ENCODE measurements at regions not wholly inside any gene's neighbourhood (a gene's known extent, or its start where the extent isn't known, plus 50 kb on each side); places are given as distances from the start of the nearest gene placed in this dataset.

- ATAC-seq = no peak
- H3K27ac ChIP-seq = no peak overlapping the region
- peaks cover 5% of the 10 kb centered on the region for H3K27me3 ChIP-seq
- TF ChIP-seq, protein P1, sequence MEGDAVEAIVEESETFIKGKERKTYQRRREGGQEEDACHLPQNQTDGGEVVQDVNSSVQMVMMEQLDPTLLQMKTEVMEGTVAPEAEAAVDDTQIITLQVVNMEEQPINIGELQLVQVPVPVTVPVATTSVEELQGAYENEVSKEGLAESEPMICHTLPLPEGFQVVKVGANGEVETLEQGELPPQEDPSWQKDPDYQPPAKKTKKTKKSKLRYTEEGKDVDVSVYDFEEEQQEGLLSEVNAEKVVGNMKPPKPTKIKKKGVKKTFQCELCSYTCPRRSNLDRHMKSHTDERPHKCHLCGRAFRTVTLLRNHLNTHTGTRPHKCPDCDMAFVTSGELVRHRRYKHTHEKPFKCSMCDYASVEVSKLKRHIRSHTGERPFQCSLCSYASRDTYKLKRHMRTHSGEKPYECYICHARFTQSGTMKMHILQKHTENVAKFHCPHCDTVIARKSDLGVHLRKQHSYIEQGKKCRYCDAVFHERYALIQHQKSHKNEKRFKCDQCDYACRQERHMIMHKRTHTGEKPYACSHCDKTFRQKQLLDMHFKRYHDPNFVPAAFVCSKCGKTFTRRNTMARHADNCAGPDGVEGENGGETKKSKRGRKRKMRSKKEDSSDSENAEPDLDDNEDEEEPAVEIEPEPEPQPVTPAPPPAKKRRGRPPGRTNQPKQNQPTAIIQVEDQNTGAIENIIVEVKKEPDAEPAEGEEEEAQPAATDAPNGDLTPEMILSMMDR (IDR thresholded peaks at IDR 0.05) = no peak
- TF ChIP-seq POLR2A (IDR thresholded peaks at IDR 0.05) = no peak
- no peak for TF ChIP-seq EP300 (IDR thresholded peaks at IDR 0.05)
- TF ChIP-seq POLR2AphosphoS5 (IDR thresholded peaks at IDR 0.05) = no peak
- H3K9me3 ChIP-seq = no peaks in the 10 kb centered on the region
- no peaks in the 10 kb centered on the region for H3K36me3 ChIP-seq
- no peak overlapping the region for H3K4me3 ChIP-seq
- no CpG with 5 or more reads among the region's 3 CpGs for WGBS, 2 donors (ENCODE audit: low coverage in 1 of 2)
- peaks cover 0 to 14% (median 0%) of the 10 kb centered on the region in 3 donors for H3K4me1 ChIP-seq
Measured at GRCh38 chr1:115459161-115459560, 121.1 kb upstream of the NGF start.

DNA sequence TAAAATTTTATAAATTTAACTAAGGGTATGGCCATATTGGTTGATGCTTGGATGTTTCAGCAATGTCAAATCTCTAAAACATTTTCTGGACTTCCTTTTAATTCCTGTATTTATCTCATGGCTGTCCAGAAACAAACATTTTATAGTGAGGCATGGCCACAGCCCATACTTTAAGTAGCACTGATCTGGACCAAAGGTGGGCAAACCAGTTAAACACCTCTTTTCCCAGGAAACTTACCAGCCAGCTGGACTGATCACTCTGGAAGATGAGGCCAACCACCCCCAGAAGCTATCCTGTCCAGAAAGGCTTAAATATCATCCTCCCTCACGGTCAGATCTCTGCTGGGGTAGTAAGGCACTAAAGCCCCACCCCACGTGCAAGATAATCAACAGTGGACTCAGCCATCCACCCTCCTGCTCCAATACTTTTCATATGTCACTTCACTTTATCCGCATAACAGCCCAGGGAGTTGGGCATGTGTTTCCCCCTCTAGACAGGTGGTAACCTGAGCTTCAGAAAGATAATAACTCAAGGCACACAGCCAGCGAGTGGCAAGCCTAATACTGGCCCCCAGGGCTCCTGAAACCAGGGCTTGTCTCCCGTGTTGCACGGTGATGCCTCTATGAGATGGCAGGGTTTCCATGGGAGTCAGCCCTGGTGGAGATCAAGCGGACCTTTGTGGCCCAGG lies 120.5 kb upstream of the NGF start:
- no peak overlapping the region for H3K4me3 ChIP-seq
- H3K27ac ChIP-seq = no peak overlapping the region
- ATAC-seq = no peak
- peaks cover 0 to 15% (median 0%) of the 10 kb centered on the region in 3 donors for H3K4me1 ChIP-seq
- no peak for TF ChIP-seq EP300 (IDR thresholded peaks at IDR 0.05)
- TF ChIP-seq, protein P1 (IDR thresholded peaks at IDR 0.05) = no peak
- TF ChIP-seq POLR2A (IDR thresholded peaks at IDR 0.05) = no peak
- no peak for TF ChIP-seq POLR2AphosphoS5 (IDR thresholded peaks at IDR 0.05)
- H3K9me3 ChIP-seq = no peaks in the 10 kb centered on the region
- H3K27me3 ChIP-seq = peaks cover 5% of the 10 kb centered on the region
- no peaks in the 10 kb centered on the region for H3K36me3 ChIP-seq
- 85% methylated on average over 3 of the region's 7 CpGs; no CpG with 5 or more reads in 1 of the 2 donors for WGBS, 2 donors (ENCODE audit: low coverage in 1 of 2)

- Histone ChIP-seq H3K27ac (no peak overlapping the region), H3K9me3 (no peaks in the 10 kb centered on the region), H3K4me3 (no peak overlapping the region), H3K4me1 (peaks cover 0 to 15% (median 0%) of the 10 kb centered on the region in 3 donors), H3K27me3 (peaks cover 5% of the 10 kb centered on the region), H3K36me3 (no peaks in the 10 kb centered on the region)
- no peak for ATAC-seq
- 74 to 100% methylated on average over 2 of the region's 2 CpGs for WGBS, 2 donors (ENCODE audit: low coverage in 1 of 2)
- TF ChIP-seq EP300 (IDR thresholded peaks at IDR 0.05) (no peak), POLR2A (IDR thresholded peaks at IDR 0.05) (no peak), POLR2AphosphoS5 (IDR thresholded peaks at IDR 0.05) (no peak)
- TF ChIP-seq, protein P1 (IDR thresholded peaks at IDR 0.05) = no peak
Measured at GRCh38 chr1:115457289-115457688, 119.2 kb upstream of the NGF start.

- H3K4me1 ChIP-seq = peaks cover 0 to 15% (median 0%) of the 10 kb centered on the region in 3 donors
- no peaks in the 10 kb centered on the region for H3K9me3 ChIP-seq
- 67 to 87% methylated on average over 1 to 2 of the region's 11 CpGs for WGBS, 2 donors (ENCODE audit: low coverage in 1 of 2)
- H3K4me3 ChIP-seq = no peak overlapping the region
- ATAC-seq = no peak
- no peaks in the 10 kb centered on the region for H3K36me3 ChIP-seq
- TF ChIP-seq, protein P1 (IDR thresholded peaks at IDR 0.05) = no peak
- TF ChIP-seq EP300 (IDR thresholded peaks at IDR 0.05) (no peak), POLR2A (IDR thresholded peaks at IDR 0.05) (no peak), POLR2AphosphoS5 (IDR thresholded peaks at IDR 0.05) (no peak)
- H3K27me3 ChIP-seq = peaks cover 5% of the 10 kb centered on the region
- no peak overlapping the region for H3K27ac ChIP-seq
Measured at GRCh38 chr1:115456441-115456961, 118.5 kb upstream of the NGF start.
